GM19193 (cell line): ENCODE measurements at regions not wholly inside any gene's neighbourhood (a gene's known extent, or its start where the extent isn't known, plus 50 kb on each side); places are given as distances from the start of the nearest gene placed in this dataset.

Experiments
- POLR2A ChIP-seq: IDR thresholded peaks from 4 replicates; pipeline ENCODE4 v1.6.1; 2011; ENCODE audit not compliant: insufficient read depth, insufficient read length; ENCODE audit errors: extremely low read depth

- no peak for TF ChIP-seq POLR2A
Observed at GRCh38 chr15:89404023-89404422, 69.4 kb upstream of the POLG start.

- TF ChIP-seq POLR2A: no peak
Observed at GRCh38 chr15:89402518-89402805, 67.8 kb upstream of the POLG start.

GRCh38 chr15:89401631-89402517 is 67.2 kb upstream of the POLG start:
- TF ChIP-seq POLR2A: no peak

- TF ChIP-seq POLR2A: no peak
Observed at GRCh38 chr15:89400782-89401545, 66.3 kb upstream of the POLG start.

- TF ChIP-seq POLR2A: no peak
Observed at GRCh38 chr15:89400116-89400781, 65.6 kb upstream of the POLG start.

- TF ChIP-seq POLR2A: peak; percentile 35
Observed at GRCh38 chr15:89399238-89400115, 64.9 kb upstream of the POLG start.

GRCh38 chr15:89398896-89399237 is 64.2 kb upstream of the POLG start:
- no peak for TF ChIP-seq POLR2A

GRCh38 chr15:89397653-89398023 is 63.0 kb upstream of the POLG start:
- no peak for TF ChIP-seq POLR2A

GRCh38 chr15:89396723-89397652 is 62.4 kb upstream of the POLG start:
- no peak for TF ChIP-seq POLR2A

GRCh38 chr15:89395996-89396395 is 61.4 kb upstream of the POLG start:
- no peak for TF ChIP-seq POLR2A

GRCh38 chr15:89395461-89395871 is 60.8 kb upstream of the POLG start:
- TF ChIP-seq POLR2A: no peak

GRCh38 chr15:89395031-89395430 is 60.4 kb upstream of the POLG start:
- TF ChIP-seq POLR2A: no peak

GRCh38 chr15:89393056-89393455 is 58.4 kb upstream of the POLG start:
- TF ChIP-seq POLR2A: no peak

GRCh38 chr15:89391685-89392257 is 57.1 kb upstream of the POLG start:
- no peak for TF ChIP-seq POLR2A
